ENCODE measurements at regions not wholly inside any gene's neighbourhood (a gene's known extent, or its start where the extent isn't known, plus 50 kb on each side); places are given as distances from the start of the nearest gene placed in this dataset.

GRCh38 chr4:100314057-100314456 is 123.8 kb upstream of the DDIT4L start:
- no peak overlapping the region for H3K4me2 ChIP-seq (ENCODE audit: insufficient read depth, insufficient read length, low read length)
- no peak overlapping the region for H4K5ac ChIP-seq (ENCODE audit: insufficient read length, low read depth, low read length)
- H3K23ac ChIP-seq (ENCODE audit: insufficient read length, low read depth, low read length) = no peak overlapping the region
- H2AFZ ChIP-seq (ENCODE audit: low read length) = no peak overlapping the region
- H3K4ac ChIP-seq (ENCODE audit: low read depth, low read length) = no peak overlapping the region
- no peak overlapping the region for H4K8ac ChIP-seq (replicated peaks; ENCODE audit: insufficient read length, low read depth, low read length)
- Mint-ChIP-seq H3K4me3 (no peak overlapping the region), H3K27me3 (ENCODE audit: low read depth) (no peaks in the 10 kb centered on the region), H3K36me3 (ENCODE audit: insufficient read depth in 1 of 3, low read depth in 3 of 3) (no peaks in the 10 kb centered on the region), H3K27ac (no peak overlapping the region), H3K4me1 (peaks cover 16 to 21% of the 10 kb centered on the region in 2 experiments), H3K9me3 (no peaks in the 10 kb centered on the region; a peak in 1 of 5 replicates)
- DNase-seq = no peak
- H4K20me1 ChIP-seq (ENCODE audit: control insufficient read depth, insufficient read depth, insufficient read length) = no peaks in the 10 kb centered on the region
- no peaks in the 10 kb centered on the region for H3K79me1 ChIP-seq (ENCODE audit: insufficient read depth, low read depth, low read length, poor library complexity, severe bottlenecking)
- H3K18ac ChIP-seq (ENCODE audit: insufficient read length, low read depth, low read length) = no peak overlapping the region
- no peak overlapping the region for H2AK5ac ChIP-seq (ENCODE audit: insufficient read length, low read length)
- no peak overlapping the region for H2BK20ac ChIP-seq (ENCODE audit: low read depth, low read length, poor library complexity, severe bottlenecking)
- H3K56ac ChIP-seq (ENCODE audit: insufficient read length, low read depth, low read length) = no peak overlapping the region
- WGBS (ENCODE audit: extremely low coverage, insufficient read length, low lambda C conversion rate) = no CpG with 5 or more reads among the region's 2 CpGs
- no peak overlapping the region for H2BK5ac ChIP-seq (ENCODE audit: insufficient read length, low read length)
- TF ChIP-seq CTCF (conservative IDR thresholded peaks at IDR 0.05) = no peak
- no peak overlapping the region for H3K27ac ChIP-seq (ENCODE audit: insufficient read length, low read depth, low read length)
- no peaks in the 10 kb centered on the region for H3K9me3 ChIP-seq (ENCODE audit: control insufficient read depth, low read depth, low read length)
- no peak overlapping the region for H3K9ac ChIP-seq (ENCODE audit: extremely low read depth, insufficient read length, low read length)
- H3T11ph ChIP-seq (ENCODE audit: low read length) = no peak overlapping the region
- no peaks in the 10 kb centered on the region for H3K4me1 ChIP-seq (ENCODE audit: insufficient read depth, low read length)
- no peaks in the 10 kb centered on the region for H3K79me2 ChIP-seq (ENCODE audit: insufficient read depth, low read length)
- no peaks in the 10 kb centered on the region for H3K27me3 ChIP-seq (ENCODE audit: insufficient read depth, low read length)
- H3K14ac ChIP-seq (ENCODE audit: insufficient read depth, low read length) = no peak overlapping the region
- H2BK15ac ChIP-seq (ENCODE audit: low read depth, low read length) = no peak overlapping the region
- H3K23me2 ChIP-seq (ENCODE audit: insufficient read length, low read depth, low read length, poor library complexity, severe bottlenecking) = no peaks in the 10 kb centered on the region
- no peak overlapping the region for H2BK120ac ChIP-seq (ENCODE audit: low read depth, low read length, poor library complexity, severe bottlenecking)
- H2BK12ac ChIP-seq (ENCODE audit: insufficient read length, low read depth, low read length) = no peak overlapping the region
- H4K91ac ChIP-seq (ENCODE audit: insufficient read length, low read depth, low read length) = no peak overlapping the region
